OCI-LY3 (cell line): ENCODE measurements at regions not wholly inside any gene's neighbourhood (a gene's known extent, or its start where the extent isn't known, plus 50 kb on each side); places are given as distances from the start of the nearest gene placed in this dataset.

Source experiments
- H2AFZ ChIP-seq: fragments of 200-600, 300-600 bp; shearing (Covaris generic); 2 replicates; pipeline ENCODE4 v1.6.0; 2014; ENCODE audit warnings: antibody characterized with exemption, low read depth, low read length
- H3K27ac ChIP-seq: fragments of 200-600, 300-600 bp; sonication (generic); 2 replicates; pipeline ENCODE4 v1.5.1; 2014; ENCODE audit warnings: mild to moderate bottlenecking, low read length, moderate library complexity, mixed read lengths
- H3K27me3 ChIP-seq: fragments of 200-600, 300-600 bp; sonication (generic); 2 replicates; pipeline ENCODE4 v1.6.1; 2014; ENCODE audit warnings: low read depth, low read length, mixed read lengths
- H3K36me3 ChIP-seq: fragments of 200-600, 300-600 bp; sonication (generic); replicated peaks from 2 replicates; pipeline ENCODE3; 2014; ENCODE audit warnings: low read depth, low read length, mixed read lengths
- H3K4me1 ChIP-seq: fragments of 300-600, 200-600 bp; sonication (generic); 2 replicates; pipeline ENCODE4 v1.6.1; 2014; ENCODE audit warnings: low read length, mixed read lengths
- H3K4me2 ChIP-seq: fragments of 200-600, 300-600 bp; sonication (generic); 2 replicates; pipeline ENCODE4 v1.6.1; 2014; ENCODE audit warnings: low read length, mixed read lengths
- H3K4me3 ChIP-seq: fragments of 300-600, 200-600 bp; sonication (generic); 2 replicates; pipeline ENCODE4 v1.5.1; 2014; ENCODE audit warnings: antibody characterized with exemption, mild to moderate bottlenecking, low read length, moderate library complexity
- H3K79me2 ChIP-seq: fragments of 300-600, 200-600 bp; shearing (Covaris generic); 2 replicates; pipeline ENCODE4 v1.6.1; 2014; ENCODE audit warnings: mild to moderate bottlenecking, low read length, mixed read lengths
- H3K9ac ChIP-seq: fragments of 300-600, 200-600 bp; shearing (Covaris generic); 2 replicates; pipeline ENCODE4 v1.6.0; 2014; ENCODE audit warnings: mild to moderate bottlenecking, low read length, moderate library complexity
- H3K9me3 ChIP-seq: fragments of 200-600, 300-600 bp; shearing (Covaris generic); 2 replicates; pipeline ENCODE4 v1.6.1; 2014; ENCODE audit warnings: low read length, mixed read lengths; ENCODE audit not compliant: insufficient read depth
- H4K20me1 ChIP-seq: fragments of 200-600, 300-600 bp; sonication (generic); 2 replicates; pipeline ENCODE4 v1.6.1; 2016; ENCODE audit warnings: low read length, mixed read lengths; ENCODE audit not compliant: insufficient read depth
- CTCF ChIP-seq: fragments of 200-600, 300-600 bp; sonication (generic); IDR thresholded peaks from 2 replicates; pipeline ENCODE4 v1.5.1; 2014; ENCODE audit warnings: antibody characterized with exemption, low read length, low read depth
- EZH2phosphoT487 ChIP-seq: fragments of 200-600 bp; shearing (Covaris generic); IDR thresholded peaks from 2 replicates; pipeline ENCODE4 v1.6.1; 2018; ENCODE audit warnings: antibody characterized with exemption, mixed run types, low read depth

GRCh38 chr10:111488668-111489067 lies 411.8 kb downstream of the ADRA2A start:
- H3K9me3 ChIP-seq, result no peaks in the 10 kb centered on the region
- no peaks in the 10 kb centered on the region for H3K4me1 ChIP-seq
- H3K4me3 ChIP-seq, result no peak overlapping the region

GRCh38 chr10:111491154-111491553 lies 414.3 kb downstream of the ADRA2A start:
- TF ChIP-seq EZH2phosphoT487 (no peak), CTCF (no peak)
- no peak overlapping the region for H2AFZ ChIP-seq
- H3K36me3 ChIP-seq, result no peaks in the 10 kb centered on the region
- no peaks in the 10 kb centered on the region for H4K20me1 ChIP-seq
- no peaks in the 10 kb centered on the region for H3K27me3 ChIP-seq
- H3K4me2 ChIP-seq, result no peak overlapping the region
- H3K79me2 ChIP-seq, result no peaks in the 10 kb centered on the region
- no peak overlapping the region for H3K27ac ChIP-seq
- no peaks in the 10 kb centered on the region for H3K4me1 ChIP-seq
- H3K4me3 ChIP-seq, result no peak overlapping the region
- H3K9me3 ChIP-seq, result no peaks in the 10 kb centered on the region
- no peak overlapping the region for H3K9ac ChIP-seq

More at GRCh38 chr10:111488668-111489067, 411.8 kb downstream of the ADRA2A start:
- no peak overlapping the region for H2AFZ ChIP-seq
- H3K4me2 ChIP-seq, result no peak overlapping the region
- no peaks in the 10 kb centered on the region for H3K79me2 ChIP-seq
- H3K9ac ChIP-seq, result no peak overlapping the region
- no peaks in the 10 kb centered on the region for H3K36me3 ChIP-seq
- no peak for TF ChIP-seq EZH2phosphoT487
- no peak for TF ChIP-seq CTCF
- H4K20me1 ChIP-seq, result no peaks in the 10 kb centered on the region
- no peaks in the 10 kb centered on the region for H3K27me3 ChIP-seq
- H3K27ac ChIP-seq, result no peak overlapping the region

- Histone ChIP-seq H3K4me2 (no peak overlapping the region), H3K27me3 (no peaks in the 10 kb centered on the region), H3K9me3 (no peaks in the 10 kb centered on the region), H3K4me1 (no peaks in the 10 kb centered on the region), H2AFZ (no peak overlapping the region), H3K4me3 (no peak overlapping the region), H3K9ac (no peak overlapping the region), H3K79me2 (no peaks in the 10 kb centered on the region), H4K20me1 (no peaks in the 10 kb centered on the region), H3K27ac (no peak overlapping the region), H3K36me3 (no peaks in the 10 kb centered on the region)
- no peak for TF ChIP-seq CTCF
- no peak for TF ChIP-seq EZH2phosphoT487
These were observed 416.3 kb downstream of the ADRA2A start for GRCh38 chr10:111493024-111493625.

GRCh38 chr10:111498560-111498959 lies 421.7 kb downstream of the ADRA2A start:
- no peak overlapping the region for H3K27ac ChIP-seq
- no peak overlapping the region for H2AFZ ChIP-seq
- no peaks in the 10 kb centered on the region for H3K79me2 ChIP-seq
- no peaks in the 10 kb centered on the region for H3K4me1 ChIP-seq
- H3K27me3 ChIP-seq, result no peaks in the 10 kb centered on the region
- no peak overlapping the region for H3K4me3 ChIP-seq
- no peaks in the 10 kb centered on the region for H4K20me1 ChIP-seq
- TF ChIP-seq EZH2phosphoT487 (no peak), CTCF (no peak)
- no peak overlapping the region for H3K9ac ChIP-seq
- H3K4me2 ChIP-seq, result no peak overlapping the region
- no peaks in the 10 kb centered on the region for H3K36me3 ChIP-seq
- no peaks in the 10 kb centered on the region for H3K9me3 ChIP-seq
